Ascending aorta (tissue), 2 donors: ENCODE measurements at regions not wholly inside any gene's neighbourhood (a gene's known extent, or its start where the extent isn't known, plus 50 kb on each side); places are given as distances from the start of the nearest gene placed in this dataset.
A peak's percentile ranks its signal among the peaks of the same experiment; 100 is the strongest.

Experiments
- DNase-seq, 2 donors: peaks; one replicate each; pipeline ENCODE4 v3.0.0-alpha.2; 2019; ENCODE audit warnings: low spot score in 2 of 2
- H3K27ac ChIP-seq, 2 donors: fragments of 200-600 bp; sonication (generic); one replicate each; pipeline ENCODE4 v1.5.1; 2016 to 2017; ENCODE audit warnings: mild to moderate bottlenecking in 1 of 2
- H3K27me3 ChIP-seq: fragments of 200-600 bp; sonication (generic); one replicate; pipeline ENCODE4 v1.5.1; 2017
- H3K36me3 ChIP-seq, 2 donors: fragments of 200-600 bp; sonication (generic); one replicate each; pipeline ENCODE4 v1.5.1; 2016
- H3K4me1 ChIP-seq, 2 donors: fragments of 200-600 bp; sonication (generic); one replicate each; pipeline ENCODE4 v1.5.1; 2016 to 2017; ENCODE audit warnings: mild to moderate bottlenecking in 1 of 2
- H3K4me3 ChIP-seq, 2 donors: fragments of 200-600 bp; sonication (generic); one replicate each; pipeline ENCODE4 v1.5.1; 2016 to 2017; ENCODE audit warnings: mild to moderate bottlenecking in 1 of 2
- H3K9me3 ChIP-seq, 2 donors: fragments of 200-600 bp; sonication (generic); one replicate each; pipeline ENCODE4 v1.5.1; 2016
- intact Hi-C: fragments of 100-400 bp; cut with DNase I; formaldehyde crosslinking; loops from one replicate; pipeline ENCODE4 v1.15.1; 2023
- TF ChIP-seq, protein P1 (sequence below), 3 experiments: fragments of 200-600 bp in 2 of 3; fragments of 450-650 bp in 1 of 3; sonication (generic) in 2 of 3; IDR thresholded peaks; one replicate each; pipeline ENCODE4 v1.5.1; 2016 to 2019; ENCODE audit warnings: antibody characterized with exemption in 3 of 3, mild to moderate bottlenecking in 1 of 3, moderate library complexity in 1 of 3

- no peak for DNase-seq
- H3K9me3 ChIP-seq = no peaks in the 10 kb centered on the region
- H3K27ac ChIP-seq = no peak overlapping the region
- intact Hi-C loops = no loop called here
- H3K36me3 ChIP-seq = no peaks in the 10 kb centered on the region
- no peak overlapping the region for H3K4me3 ChIP-seq
- no peaks in the 10 kb centered on the region for H3K27me3 ChIP-seq
- H3K4me1 ChIP-seq = no peaks in the 10 kb centered on the region
- TF ChIP-seq, protein P1, sequence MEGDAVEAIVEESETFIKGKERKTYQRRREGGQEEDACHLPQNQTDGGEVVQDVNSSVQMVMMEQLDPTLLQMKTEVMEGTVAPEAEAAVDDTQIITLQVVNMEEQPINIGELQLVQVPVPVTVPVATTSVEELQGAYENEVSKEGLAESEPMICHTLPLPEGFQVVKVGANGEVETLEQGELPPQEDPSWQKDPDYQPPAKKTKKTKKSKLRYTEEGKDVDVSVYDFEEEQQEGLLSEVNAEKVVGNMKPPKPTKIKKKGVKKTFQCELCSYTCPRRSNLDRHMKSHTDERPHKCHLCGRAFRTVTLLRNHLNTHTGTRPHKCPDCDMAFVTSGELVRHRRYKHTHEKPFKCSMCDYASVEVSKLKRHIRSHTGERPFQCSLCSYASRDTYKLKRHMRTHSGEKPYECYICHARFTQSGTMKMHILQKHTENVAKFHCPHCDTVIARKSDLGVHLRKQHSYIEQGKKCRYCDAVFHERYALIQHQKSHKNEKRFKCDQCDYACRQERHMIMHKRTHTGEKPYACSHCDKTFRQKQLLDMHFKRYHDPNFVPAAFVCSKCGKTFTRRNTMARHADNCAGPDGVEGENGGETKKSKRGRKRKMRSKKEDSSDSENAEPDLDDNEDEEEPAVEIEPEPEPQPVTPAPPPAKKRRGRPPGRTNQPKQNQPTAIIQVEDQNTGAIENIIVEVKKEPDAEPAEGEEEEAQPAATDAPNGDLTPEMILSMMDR (IDR thresholded peaks at IDR 0.05) = no peak
These were observed 102.4 kb upstream of the PARP8 start for GRCh38 chr5:50564079-50564478.

GRCh38 chr5:50564558-50564957, 101.9 kb upstream of the PARP8 start:
- Histone ChIP-seq H3K9me3 (no peaks in the 10 kb centered on the region), H3K27me3 (no peaks in the 10 kb centered on the region), H3K27ac (no peak overlapping the region), H3K4me3 (no peak overlapping the region), H3K4me1 (no peaks in the 10 kb centered on the region), H3K36me3 (no peaks in the 10 kb centered on the region)
- TF ChIP-seq, protein P1 (IDR thresholded peaks at IDR 0.05) = no peak
- intact Hi-C loops = no loop called here
- no peak for DNase-seq

DNA sequence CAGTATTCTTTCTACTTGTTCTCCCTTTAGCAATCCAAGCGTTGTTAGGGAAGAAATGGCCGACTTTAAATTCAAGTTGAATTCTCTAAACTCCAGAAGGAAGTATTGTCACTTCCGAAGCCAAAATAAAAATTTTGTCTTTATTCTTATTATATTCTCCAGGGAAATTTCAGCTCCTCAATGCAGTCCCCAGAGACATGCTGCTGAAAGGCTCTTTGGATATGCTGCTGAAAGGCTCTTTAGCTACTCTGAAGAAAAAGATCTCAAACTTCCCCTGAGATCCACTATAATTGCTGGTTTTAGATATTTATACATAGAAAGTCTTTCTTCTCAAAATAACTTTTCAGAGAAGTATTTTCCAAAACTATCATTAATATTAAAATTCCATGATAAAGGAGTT, 92.3 kb upstream of the PARP8 start:
- Histone ChIP-seq H3K27ac (no peak overlapping the region), H3K36me3 (no peaks in the 10 kb centered on the region), H3K4me1 (no peaks in the 10 kb centered on the region), H3K27me3 (no peaks in the 10 kb centered on the region), H3K9me3 (no peaks in the 10 kb centered on the region), H3K4me3 (peak overlapping the region in 1 of 2 donors; percentile 8)
- TF ChIP-seq, protein P1 (IDR thresholded peaks at IDR 0.05) = no peak
- intact Hi-C loops = no loop called here
- no peak for DNase-seq

- Histone ChIP-seq H3K4me1 (no peaks in the 10 kb centered on the region), H3K4me3 (no peak overlapping the region), H3K9me3 (no peaks in the 10 kb centered on the region), H3K27me3 (no peaks in the 10 kb centered on the region), H3K27ac (no peak overlapping the region), H3K36me3 (no peaks in the 10 kb centered on the region)
- DNase-seq = no peak
- intact Hi-C loops = no loop called here
- TF ChIP-seq, protein P1 (IDR thresholded peaks at IDR 0.05) = no peak
These were observed 90.7 kb upstream of the PARP8 start for GRCh38 chr5:50575740-50576139.

DNA sequence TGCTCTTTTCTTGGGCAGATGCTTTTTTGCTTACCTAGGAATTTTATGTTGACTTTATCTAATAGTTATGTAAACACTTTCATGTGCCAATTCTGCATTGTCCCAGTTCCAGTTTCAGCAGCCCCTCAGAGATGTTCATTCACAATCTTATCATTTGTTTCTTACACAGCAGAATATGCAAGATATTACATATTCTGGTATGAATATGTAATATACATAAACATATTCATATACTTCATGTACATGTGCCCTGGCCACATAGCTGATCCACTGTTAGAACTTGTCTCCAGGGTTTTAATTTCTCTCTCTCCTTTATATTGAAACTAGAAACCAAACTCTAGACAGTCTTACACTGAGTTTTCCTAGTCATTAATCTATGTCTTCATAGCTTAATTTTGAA, 90.2 kb upstream of the PARP8 start:
- no peak overlapping the region for H3K27ac ChIP-seq
- TF ChIP-seq, protein P1 (IDR thresholded peaks at IDR 0.05) = no peak
- no peak for DNase-seq
- H3K4me1 ChIP-seq = no peaks in the 10 kb centered on the region
- H3K27me3 ChIP-seq = no peaks in the 10 kb centered on the region
- no peak overlapping the region for H3K4me3 ChIP-seq
- intact Hi-C loops = no loop called here
- no peaks in the 10 kb centered on the region for H3K36me3 ChIP-seq
- H3K9me3 ChIP-seq = no peaks in the 10 kb centered on the region

- no peak overlapping the region for H3K4me3 ChIP-seq
- TF ChIP-seq, protein P1 (IDR thresholded peaks at IDR 0.05) = no peak
- intact Hi-C loops = no loop called here
These were observed 89.7 kb upstream of the PARP8 start for GRCh38 chr5:50576686-50577256.

More at GRCh38 chr5:50576686-50577256, 89.7 kb upstream of the PARP8 start:
- no peak for DNase-seq
- Histone ChIP-seq H3K27me3 (no peaks in the 10 kb centered on the region), H3K27ac (no peak overlapping the region), H3K4me1 (no peaks in the 10 kb centered on the region), H3K9me3 (no peaks in the 10 kb centered on the region), H3K36me3 (no peaks in the 10 kb centered on the region)
